H1 (cell line): ENCODE measurements at regions not wholly inside any gene's neighbourhood (a gene's known extent, or its start where the extent isn't known, plus 50 kb on each side); places are given as distances from the start of the nearest gene placed in this dataset.

ENCODE experiments used
- EP300 ChIP-seq, 2 experiments: IDR thresholded peaks; 1 replicate in 1 of 2; 2 replicates in 1 of 2; pipeline ENCODE4 v1.6.1; 2011 to 2012; ENCODE audit warnings: low read depth in 2 of 2, low read length in 2 of 2, mild to moderate bottlenecking in 2 of 2, borderline replicate concordance in 1 of 2, inconsistent platforms in 1 of 2, moderate library complexity in 1 of 2
- FOSL1 ChIP-seq: IDR thresholded peaks from 2 replicates; pipeline ENCODE4 v1.6.1; 2011; ENCODE audit warnings: mild to moderate bottlenecking, low read depth, low read length, moderate library complexity; ENCODE audit not compliant: insufficient read depth
- KDM4A ChIP-seq: IDR thresholded peaks from one replicate; pipeline ENCODE4 v1.7.1; 2012; ENCODE audit warnings: low read depth, mild to moderate bottlenecking, moderate library complexity, low read length, inconsistent platforms; ENCODE audit not compliant: severe bottlenecking
- SP1 ChIP-seq: IDR thresholded peaks from 2 replicates; pipeline ENCODE4 v1.6.1; 2011; ENCODE audit warnings: low read depth, low read length
- TAF1 ChIP-seq: IDR thresholded peaks from 2 replicates; pipeline ENCODE4 v1.6.1; 2011; ENCODE audit warnings: mild to moderate bottlenecking, low read depth, low read length
- TAF7 ChIP-seq: optimal IDR thresholded peaks from 2 replicates; pipeline ENCODE3; 2011; ENCODE audit warnings: low read depth, mild to moderate bottlenecking, inconsistent platforms, low read length, moderate library complexity, borderline replicate concordance

DNA sequence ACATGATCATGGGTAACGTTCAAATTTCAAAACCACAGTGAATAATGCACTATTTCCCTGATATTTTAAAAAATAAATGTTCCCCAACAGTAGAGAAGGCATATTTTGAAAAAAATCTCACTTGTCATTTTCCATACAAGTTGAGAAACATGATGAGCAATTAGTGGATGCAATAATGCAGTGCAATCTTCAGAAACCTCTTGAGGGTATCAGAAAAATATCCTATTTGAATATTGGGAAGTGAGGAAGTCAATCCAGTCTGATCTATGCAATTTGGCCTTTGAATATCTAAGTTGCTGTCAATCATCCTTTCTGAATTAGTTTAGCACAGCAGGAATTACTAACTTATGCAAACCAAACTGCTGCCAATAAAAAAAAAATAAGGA lies 776.8 kb downstream of the PCDH18 start (continued):
- TF ChIP-seq TAF7 (no peak), SP1 (no peak), FOSL1 (no peak), EP300 (IDR thresholded peaks at IDR 0.05; ENCODE audit: borderline replicate concordance in 1 of 2, low read depth in 2 of 2, low read length in 2 of 2) (no peak), KDM4A (no peak), TAF1 (no peak)
